Keratinocyte (primary cell): ENCODE measurements at regions not wholly inside any gene's neighbourhood (a gene's known extent, or its start where the extent isn't known, plus 50 kb on each side); places are given as distances from the start of the nearest gene placed in this dataset.
"Not testable (repeated sequence)": the region's sequence is repeated elsewhere in the genome, so short reads cannot be mapped to it uniquely, and the experiment has no call there.

Experiments
- DNase-seq: peaks from one replicate; pipeline ENCODE4 v3.0.0-alpha.2; 2011; ENCODE audit warnings: low read depth, missing footprints, low spot score
- FAIRE-seq: peaks from 2 replicates; lab custom pipeline; 2011; peaks lifted over from hg19 to GRCh38; lab: Jason Lieb, UNC
- H2AFZ ChIP-seq: 2 replicates; pipeline ENCODE4 v1.6.0; 2012; ENCODE audit warnings: low read length, control low read depth, inconsistent platforms; ENCODE audit not compliant: control insufficient read depth
- H3K27ac ChIP-seq: 2 replicates; pipeline ENCODE4 v1.5.1; 2011; ENCODE audit warnings: low read length; ENCODE audit not compliant: control insufficient read depth, insufficient read depth
- H3K27me3 ChIP-seq: 3 replicates; pipeline ENCODE4 v1.6.0; 2011; ENCODE audit warnings: low read length; ENCODE audit not compliant: control insufficient read depth, insufficient read depth; ENCODE audit errors: extremely low read depth
- H3K36me3 ChIP-seq, 2 experiments: 2 replicates in 1 of 2; 3 replicates in 1 of 2; pipeline ENCODE4 v1.5.1; 2011; ENCODE audit warnings: low read length in 2 of 2, mild to moderate bottlenecking in 1 of 2; ENCODE audit not compliant: control insufficient read depth in 2 of 2, insufficient read depth in 2 of 2; ENCODE audit errors: extremely low read depth in 1 of 2
- H3K4me1 ChIP-seq: 3 replicates; pipeline ENCODE4 v1.5.1; 2011; ENCODE audit warnings: low read length; ENCODE audit not compliant: control insufficient read depth, insufficient read depth; ENCODE audit errors: extremely low read depth
- H3K4me2 ChIP-seq: 3 replicates; pipeline ENCODE4 v1.6.0; 2011; ENCODE audit warnings: low read depth, low read length; ENCODE audit not compliant: control insufficient read depth, insufficient read depth; ENCODE audit errors: extremely low read depth
- H3K4me3 ChIP-seq, 3 experiments: fragments of 200-600 bp in 1 of 3; sonication (generic) in 1 of 3; 2 replicates in 2 of 3; 3 replicates in 1 of 3; pipeline ENCODE4 v1.5.1; 2011 to 2016; ENCODE audit warnings: low read length in 3 of 3, mild to moderate bottlenecking in 3 of 3, control low read depth in 2 of 3, inconsistent platforms in 1 of 3, low read depth in 1 of 3, mixed read lengths in 1 of 3, mixed run types in 1 of 3, moderate library complexity in 1 of 3; ENCODE audit not compliant: control insufficient read depth in 2 of 3, insufficient read depth in 2 of 3; ENCODE audit errors: extremely low read depth in 1 of 3
- H3K79me2 ChIP-seq: 2 replicates; pipeline ENCODE4 v1.6.0; 2012; ENCODE audit warnings: low read length; ENCODE audit not compliant: control insufficient read depth, insufficient read depth
- H3K9ac ChIP-seq: 3 replicates; pipeline ENCODE4 v1.6.0; 2011; ENCODE audit warnings: low read length; ENCODE audit not compliant: control insufficient read depth, insufficient read depth; ENCODE audit errors: extremely low read depth
- H3K9me1 ChIP-seq: 3 replicates; pipeline ENCODE4 v1.6.0; 2011; ENCODE audit warnings: low read length; ENCODE audit not compliant: control insufficient read depth, insufficient read depth; ENCODE audit errors: extremely low read depth
- H3K9me3 ChIP-seq: 2 replicates; pipeline ENCODE4 v1.5.1; 2012; ENCODE audit warnings: low read depth, low read length; ENCODE audit not compliant: control insufficient read depth
- H4K20me1 ChIP-seq: 3 replicates; pipeline ENCODE4 v1.6.0; 2011; ENCODE audit warnings: low read length; ENCODE audit not compliant: control insufficient read depth, insufficient read depth; ENCODE audit errors: extremely low read depth
- CTCF ChIP-seq, 3 experiments: IDR thresholded peaks in 1 of 3; conservative IDR thresholded peaks in 1 of 3; optimal IDR thresholded peaks in 1 of 3; 2 replicates in 2 of 3; 3 replicates in 1 of 3; pipeline versions ENCODE3 to v1.5.1; 2011; ENCODE audit warnings: low read length in 3 of 3, mild to moderate bottlenecking in 3 of 3, moderate library complexity in 2 of 3, control low read depth in 1 of 3, inconsistent platforms in 1 of 3; ENCODE audit not compliant: insufficient read depth in 2 of 3; ENCODE audit errors: extremely low read depth in 1 of 3
- EZH2 ChIP-seq: IDR thresholded peaks from one replicate; pipeline ENCODE4 v1.6.1; 2012; ENCODE audit warnings: inconsistent platforms, mild to moderate bottlenecking, low read length, moderate library complexity
- dilution Hi-C: fragments of 300-500 bp; cut with MboI; formaldehyde crosslinking; loops from one replicate; pipeline ENCODE4 v1.7.0; 2020; ENCODE audit warnings: low sequenced_read_pairs; ENCODE audit not compliant: extremely low pct_ligation_motif_present

- H3K4me1 ChIP-seq = no peaks in the 10 kb centered on the region
- no peaks in the 10 kb centered on the region for H3K9me1 ChIP-seq
- no peak overlapping the region for H3K27ac ChIP-seq
- FAIRE-seq (no peak), DNase-seq (no peak)
- no peak overlapping the region for H3K4me2 ChIP-seq
- no peaks in the 10 kb centered on the region for H3K36me3 ChIP-seq
- no peaks in the 10 kb centered on the region for H3K79me2 ChIP-seq
- no peak overlapping the region for H3K4me3 ChIP-seq
- H4K20me1 ChIP-seq = no peaks in the 10 kb centered on the region
- TF ChIP-seq CTCF (optimal IDR thresholded peaks at IDR 0.05 in 1 of 3, IDR thresholded peaks at IDR 0.05 in 1 of 3, conservative IDR thresholded peaks at IDR 0.05 in 1 of 3; ENCODE audit: extremely low read depth in 1 of 3, insufficient read depth in 2 of 3, low read length in 3 of 3) = no peak
- TF ChIP-seq EZH2 = no peak
- no peaks in the 10 kb centered on the region for H3K27me3 ChIP-seq
- H3K9ac ChIP-seq = no peak overlapping the region
- no peaks in the 10 kb centered on the region for H3K9me3 ChIP-seq
- no peak overlapping the region for H2AFZ ChIP-seq
- dilution Hi-C loops = no loop called here
Observed at GRCh38 chr2:75844651-75845050, 133.9 kb upstream of the GCFC2 start.

GRCh38 chr2:75834588-75834987, 123.9 kb upstream of the GCFC2 start:
- TF ChIP-seq CTCF (optimal IDR thresholded peaks at IDR 0.05 in 1 of 3, IDR thresholded peaks at IDR 0.05 in 1 of 3, conservative IDR thresholded peaks at IDR 0.05 in 1 of 3; ENCODE audit: extremely low read depth in 1 of 3, insufficient read depth in 2 of 3, low read length in 3 of 3) = peak in 1 of 3 experiments; percentile 17
- H3K79me2 ChIP-seq, H3K36me3 ChIP-seq, H3K27ac ChIP-seq, H4K20me1 ChIP-seq, DNase-seq, H3K4me2 ChIP-seq, FAIRE-seq, H3K4me1 ChIP-seq, H2AFZ ChIP-seq, H3K27me3 ChIP-seq, dilution Hi-C loops, H3K9me1 ChIP-seq, H3K4me3 ChIP-seq, H3K9ac ChIP-seq, H3K9me3 ChIP-seq: not testable (repeated sequence)
